GM21447 (cell line): ENCODE measurements at regions not wholly inside any gene's neighbourhood (a gene's known extent, or its start where the extent isn't known, plus 50 kb on each side); places are given as distances from the start of the nearest gene placed in this dataset.
"Not testable (repeated sequence)": the region's sequence is repeated elsewhere in the genome, so short reads cannot be mapped to it uniquely, and the experiment has no call there.

Experiments
- ATAC-seq: cut with Tn5 transposase; IDR thresholded peaks from one replicate; pipeline ENCODE4 v1.9.1; 2021; ENCODE audit not compliant: unreplicated experiment

GRCh38 chr13:44051918-44052675 lies 172.4 kb downstream of the LACC1 start:
- no peak for ATAC-seq

GRCh38 chr13:44052780-44053184 lies 173.1 kb downstream of the LACC1 start:
- no peak for ATAC-seq

DNA sequence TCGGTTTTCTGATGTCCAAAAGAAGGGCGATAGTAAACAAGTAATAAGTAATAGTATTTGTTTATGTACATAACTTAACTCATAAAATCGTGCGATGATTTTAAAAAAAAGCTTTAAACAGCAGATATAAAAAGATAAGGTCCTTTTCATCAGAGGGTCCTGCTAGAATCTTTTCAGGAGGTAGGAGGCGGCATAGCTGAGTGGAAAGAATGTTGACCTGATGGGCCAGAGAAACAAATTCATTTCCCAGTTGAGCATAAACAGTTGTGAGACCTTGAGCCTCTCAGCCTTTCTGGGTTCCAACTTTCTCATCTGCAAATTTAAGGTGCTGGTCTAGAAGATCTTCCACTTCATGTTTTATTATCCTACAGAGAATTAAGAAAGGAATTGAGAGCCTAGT lies 173.5 kb downstream of the LACC1 start:
- ATAC-seq = no peak

DNA sequence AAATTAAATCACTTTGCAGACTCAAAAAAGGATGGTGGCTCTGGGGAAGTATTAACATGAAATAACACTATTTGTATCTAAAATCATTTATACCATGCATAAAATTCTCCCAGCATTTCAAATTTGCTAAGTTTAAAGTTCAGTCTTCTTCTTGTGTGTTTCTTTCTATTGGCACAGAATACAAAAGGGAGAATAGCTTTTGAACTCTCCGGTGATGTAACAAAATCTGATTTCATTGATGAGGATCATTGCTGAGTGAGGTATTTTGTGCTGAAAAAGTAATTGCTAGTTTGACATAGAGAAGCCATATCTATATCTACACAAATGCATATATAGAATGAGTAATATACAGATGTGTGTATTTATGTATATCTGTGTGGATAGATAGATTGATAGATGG lies 174.8 kb downstream of the LACC1 start:
- no peak for ATAC-seq

- not testable (repeated sequence) for ATAC-seq
Observed at GRCh38 chr13:44055681-44056080, 176.0 kb downstream of the LACC1 start.

DNA sequence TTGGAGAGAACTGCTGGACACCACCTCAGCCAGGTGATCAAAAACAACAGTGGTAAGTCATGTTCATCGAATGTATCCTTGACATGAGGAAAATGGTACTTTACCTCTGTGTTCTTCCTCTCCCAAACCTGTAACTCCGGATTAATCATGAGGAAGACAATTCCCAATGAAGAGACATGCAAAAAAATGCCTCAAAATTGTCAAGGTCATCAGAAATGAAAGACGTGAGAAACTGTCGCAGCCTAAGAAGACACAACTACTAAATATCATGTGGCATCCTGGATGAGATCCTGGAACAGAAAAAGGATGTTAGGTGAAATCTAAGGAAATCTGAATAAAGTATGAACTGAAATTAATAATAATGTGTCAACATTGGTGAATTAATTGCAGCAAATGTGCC lies 178.4 kb downstream of the LACC1 start:
- no peak for ATAC-seq

DNA sequence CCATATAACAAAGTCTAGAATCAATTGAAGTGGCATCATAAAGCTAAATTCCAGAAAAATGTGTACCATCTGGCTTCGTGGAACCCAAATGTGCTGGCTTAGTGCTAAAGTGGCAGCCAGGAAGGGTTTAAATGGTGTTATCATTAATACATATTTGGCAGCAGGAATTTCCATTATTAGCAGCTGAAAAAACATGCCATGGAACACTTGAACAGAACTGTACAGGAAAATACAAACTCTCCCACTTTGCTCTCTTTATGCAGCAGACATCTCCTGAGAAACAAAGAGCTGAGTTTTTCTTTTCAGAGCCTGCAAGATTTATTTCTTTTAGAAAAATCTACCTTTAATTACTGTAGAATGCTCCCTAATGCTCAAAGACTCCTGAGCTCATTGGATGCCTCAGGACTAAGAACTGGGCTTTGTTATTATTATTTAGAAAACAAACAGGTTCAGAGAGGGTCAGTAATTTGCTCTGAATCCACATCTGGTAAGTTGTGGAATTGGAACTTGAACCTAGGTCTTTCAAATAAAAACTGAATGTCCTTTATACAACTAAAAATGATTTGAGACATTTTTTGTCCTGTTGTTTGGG lies 179.0 kb downstream of the LACC1 start:
- ATAC-seq = no peak

DNA sequence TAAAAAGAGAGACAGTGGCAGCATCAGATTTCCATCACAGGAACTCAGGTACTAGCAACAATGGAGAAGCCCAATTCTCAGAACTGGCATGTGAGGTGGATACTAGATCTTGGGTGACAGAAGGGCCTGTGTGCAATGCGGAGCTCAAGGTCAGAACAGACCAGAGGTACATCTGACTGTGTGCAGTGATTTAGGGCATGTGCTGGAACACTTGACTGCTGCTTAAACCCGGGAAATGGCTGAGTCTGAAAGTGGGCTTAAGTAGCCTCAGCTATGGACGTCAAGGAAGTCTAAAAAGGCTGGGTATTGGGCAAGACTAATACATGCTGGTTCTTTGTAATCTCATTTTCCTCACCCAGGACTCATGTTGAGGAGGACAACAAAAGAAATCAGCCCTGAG lies 182.2 kb downstream of the LACC1 start:
- ATAC-seq = no peak

- ATAC-seq = no peak
Observed at GRCh38 chr13:44063467-44063866, 183.8 kb downstream of the LACC1 start.

DNA sequence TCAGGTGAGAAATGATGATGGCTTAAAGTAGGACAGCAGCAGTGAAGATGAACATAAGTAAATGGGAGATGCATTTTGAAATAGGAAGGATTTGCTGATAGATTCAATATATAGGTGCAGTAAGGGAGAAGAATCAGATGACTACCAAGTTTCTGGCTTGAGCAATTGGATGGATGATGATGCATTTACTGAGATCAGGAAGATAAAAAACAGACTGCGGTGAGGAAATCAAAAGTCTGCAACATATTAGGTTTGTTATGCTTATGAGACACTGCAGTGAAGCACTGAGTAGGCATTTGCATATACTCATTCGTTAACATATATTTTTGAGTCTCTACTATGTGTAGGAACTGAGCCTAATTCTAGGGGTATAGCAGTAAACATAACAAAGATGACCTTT lies 184.2 kb downstream of the LACC1 start:
- ATAC-seq = no peak

- ATAC-seq = no peak
Observed at GRCh38 chr13:44064357-44064756, 184.7 kb downstream of the LACC1 start.

DNA sequence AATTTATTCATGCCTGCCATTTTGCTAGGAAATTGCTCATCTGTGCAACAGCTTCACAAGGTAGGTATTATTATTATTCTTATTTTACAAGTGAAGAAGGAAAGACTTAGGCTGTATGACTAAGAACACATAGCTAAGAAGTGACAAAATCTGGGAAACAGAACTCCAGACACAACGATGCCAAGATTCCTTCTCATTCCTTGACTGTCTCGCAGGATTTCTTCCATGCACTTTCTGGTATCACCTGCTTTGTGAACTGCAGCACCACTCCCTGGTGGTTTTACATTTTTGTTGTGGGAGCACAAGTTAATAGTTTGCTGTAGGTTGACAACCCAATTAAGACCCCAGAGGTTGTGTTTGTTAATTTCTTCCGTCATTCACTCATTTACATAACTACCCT lies 188.5 kb downstream of the LACC1 start:
- ATAC-seq = no peak

GRCh38 chr13:44068737-44069136 lies 189.0 kb downstream of the LACC1 start:
- no peak for ATAC-seq

DNA sequence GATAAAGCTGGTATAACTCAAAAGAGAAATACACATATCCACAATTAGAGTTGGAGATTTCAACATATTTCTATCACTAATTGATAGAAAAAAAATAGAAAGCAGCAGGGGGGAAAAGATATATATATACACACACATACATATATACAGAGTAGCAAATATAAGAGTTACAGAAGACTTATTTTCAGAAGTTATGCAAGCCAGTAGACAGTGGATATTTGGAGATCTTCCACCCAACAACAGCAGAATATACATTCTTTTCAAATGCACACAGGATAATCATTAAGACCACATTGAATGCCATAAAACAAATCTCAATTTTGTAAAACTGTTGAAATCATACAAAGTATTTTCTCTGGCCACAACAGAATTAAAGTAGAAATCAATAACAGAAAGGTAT lies 192.8 kb downstream of the LACC1 start:
- ATAC-seq = no peak

GRCh38 chr13:44074611-44075010 lies 194.9 kb downstream of the LACC1 start:
- no peak for ATAC-seq

DNA sequence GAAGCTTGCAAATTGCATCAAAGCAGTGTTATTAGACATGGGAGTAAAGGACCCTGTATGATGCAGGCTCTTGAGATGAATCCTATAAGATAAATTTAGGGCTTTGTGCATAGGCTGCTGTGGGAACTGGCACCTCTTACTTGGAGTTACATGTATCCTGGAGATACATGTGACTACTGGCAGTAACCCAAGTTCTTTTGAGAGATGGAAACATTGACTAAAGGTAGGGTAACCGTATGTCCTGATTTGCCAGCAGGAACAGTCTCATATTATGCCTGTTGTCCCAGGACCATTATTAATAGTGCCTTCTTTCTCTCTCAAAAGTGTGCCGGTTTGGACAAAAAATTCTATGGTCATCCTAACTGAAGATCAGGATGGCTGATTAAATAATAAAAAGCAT lies 195.4 kb downstream of the LACC1 start:
- no peak for ATAC-seq

GRCh38 chr13:44078806-44079376 lies 199.2 kb downstream of the LACC1 start:
- no peak for ATAC-seq

- ATAC-seq = no peak
Observed at GRCh38 chr13:44079413-44080205, 199.9 kb downstream of the LACC1 start.

DNA sequence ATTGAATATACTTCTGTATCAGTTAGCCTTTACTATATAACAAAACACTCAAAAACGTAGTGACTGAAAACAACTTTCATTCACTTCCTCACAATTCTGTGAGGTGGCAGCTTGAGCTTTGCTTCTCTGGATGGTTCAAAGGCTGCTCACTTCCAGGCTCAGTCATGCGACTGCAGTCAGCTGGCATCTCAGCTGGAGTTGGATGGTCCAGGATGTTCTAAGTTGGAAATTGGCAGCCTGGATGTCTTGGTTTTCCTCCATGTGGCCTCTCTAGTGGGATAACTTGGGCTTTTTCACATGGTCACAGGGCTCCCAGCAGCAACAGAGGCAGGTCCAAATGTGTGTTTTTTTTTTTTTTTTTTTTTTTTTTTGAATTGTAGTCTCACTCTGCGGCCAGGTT lies 204.4 kb downstream of the LACC1 start:
- no peak for ATAC-seq

DNA sequence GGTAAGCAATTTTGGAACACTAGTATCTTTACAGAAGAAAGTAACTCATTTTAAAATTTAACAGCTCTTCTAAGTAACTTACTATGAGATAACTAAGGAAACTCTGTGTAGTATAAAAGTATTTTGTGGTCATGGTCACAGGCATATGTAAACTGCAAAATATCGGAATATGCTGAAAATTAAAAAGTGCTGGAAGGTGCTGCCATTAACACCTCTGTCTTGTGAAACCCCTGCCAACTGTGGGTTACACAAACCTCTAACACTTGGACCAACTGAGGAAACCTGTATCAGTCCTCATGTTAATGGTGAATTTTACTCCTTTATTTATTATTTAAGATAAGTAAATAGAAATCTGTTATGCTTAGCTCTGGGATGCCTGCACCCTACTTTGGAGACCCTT lies 206.7 kb downstream of the LACC1 start:
- no peak for ATAC-seq

- no peak for ATAC-seq
Observed at GRCh38 chr13:44088411-44088810, 208.7 kb downstream of the LACC1 start.

- ATAC-seq = no peak
Observed at GRCh38 chr13:44088991-44089413, 209.3 kb downstream of the LACC1 start.
